Neural cell (in vitro differentiated cells): ENCODE measurements at regions not wholly inside any gene's neighbourhood (a gene's known extent, or its start where the extent isn't known, plus 50 kb on each side); places are given as distances from the start of the nearest gene placed in this dataset.

Source experiments
- H2AFZ ChIP-seq: fragments of 200-600, 300-800 bp; sonication (generic), shearing (Covaris generic); 2 replicates; pipeline ENCODE4 v1.6.0; 2014; ENCODE audit warnings: low read depth, mild to moderate bottlenecking, antibody characterized with exemption, low read length, moderate library complexity
- H3F3A ChIP-seq: fragments of 200-600 bp; shearing (Covaris generic); 2 replicates; pipeline ENCODE4 v1.6.1; 2016; ENCODE audit warnings: mild to moderate bottlenecking, moderate library complexity, mixed read lengths, antibody characterized with exemption, low read length; ENCODE audit not compliant: insufficient read depth, poor library complexity, severe bottlenecking
- H3K27ac ChIP-seq: fragments of 200-600, 300-800 bp; sonication (generic), shearing (Covaris generic); 2 replicates; pipeline ENCODE4 v1.5.1; 2014; ENCODE audit warnings: mild to moderate bottlenecking, low read length, moderate library complexity
- H3K27me3 ChIP-seq: fragments of 300-800, 200-600 bp; sonication (generic), shearing (Covaris generic); 2 replicates; pipeline ENCODE4 v1.6.0; 2014; ENCODE audit warnings: mild to moderate bottlenecking, low read depth, low read length, moderate library complexity; ENCODE audit not compliant: insufficient read depth
- H3K36me3 ChIP-seq: fragments of 300-800, 200-600 bp; sonication (generic), shearing (Covaris generic); 2 replicates; pipeline ENCODE4 v1.5.1; 2014; ENCODE audit warnings: mild to moderate bottlenecking, antibody characterized with exemption, low read length, moderate library complexity; ENCODE audit not compliant: insufficient read depth
- H3K4me2 ChIP-seq: fragments of 300-800, 200-600 bp; sonication (generic), shearing (Covaris generic); 2 replicates; pipeline ENCODE4 v1.6.0; 2014; ENCODE audit warnings: mild to moderate bottlenecking, low read length
- H3K4me3 ChIP-seq: fragments of 300-800, 200-600 bp; sonication (generic), shearing (Covaris generic); 2 replicates; pipeline ENCODE4 v1.5.1; 2014; ENCODE audit warnings: mild to moderate bottlenecking, low read length, moderate library complexity
- H3K79me2 ChIP-seq: fragments of 200-600 bp; shearing (Covaris generic); replicated peaks from 2 replicates; pipeline ENCODE4 v1.6.0; 2014; ENCODE audit warnings: mild to moderate bottlenecking, low read length, moderate library complexity; ENCODE audit not compliant: insufficient read depth
- H3K9ac ChIP-seq: fragments of 300-800, 200-600 bp; sonication (generic), shearing (Covaris generic); 2 replicates; pipeline ENCODE4 v1.6.1; 2016; ENCODE audit warnings: mild to moderate bottlenecking, low read length, mixed read lengths
- H3K9me2 ChIP-seq: fragments of 200-600 bp; shearing (Covaris generic); 2 replicates; pipeline ENCODE4 v1.6.1; 2016; ENCODE audit warnings: mild to moderate bottlenecking, low read length, mixed read lengths; ENCODE audit not compliant: insufficient read depth
- H3K9me3 ChIP-seq: fragments of 200-600, 300-800 bp; sonication (generic), shearing (Covaris generic); 2 replicates; pipeline ENCODE4 v1.6.1; 2016; ENCODE audit warnings: mild to moderate bottlenecking, mixed run types, low read length, moderate library complexity, mixed read lengths
- H4K20me1 ChIP-seq: fragments of 200-600 bp; shearing (Covaris generic); 2 replicates; pipeline ENCODE4 v1.6.1; 2016; ENCODE audit warnings: mild to moderate bottlenecking, mixed run types; ENCODE audit not compliant: insufficient read depth
- EP300 ChIP-seq: fragments of 450-650 bp; conservative IDR thresholded peaks from 2 replicates; pipeline ENCODE4 v1.6.1; 2014; ENCODE audit warnings: antibody characterized with exemption, mild to moderate bottlenecking, moderate library complexity; ENCODE audit not compliant: poor library complexity, severe bottlenecking
- EZH2 ChIP-seq: fragments of 200-600, 300-800 bp; shearing (Covaris generic), sonication (generic); IDR thresholded peaks from 2 replicates; pipeline ENCODE4 v1.6.1; 2014; ENCODE audit warnings: antibody characterized with exemption, low read length, borderline replicate concordance, mild to moderate bottlenecking; ENCODE audit not compliant: insufficient read depth, poor library complexity, severe bottlenecking
- MXI1 ChIP-seq: fragments of 450-650 bp; conservative IDR thresholded peaks from 2 replicates; pipeline ENCODE4 v1.6.1; 2014; ENCODE audit warnings: antibody characterized with exemption, mild to moderate bottlenecking; ENCODE audit not compliant: poor library complexity, severe bottlenecking
- POLR2AphosphoS5 ChIP-seq: IDR thresholded peaks from 2 replicates; pipeline ENCODE4 v1.6.1; 2012
- RAD21 ChIP-seq: fragments of 450-650 bp; conservative IDR thresholded peaks from 2 replicates; pipeline ENCODE4 v1.6.1; 2014; ENCODE audit warnings: antibody characterized with exemption, mild to moderate bottlenecking, moderate library complexity
- SMC3 ChIP-seq: fragments of 450-650 bp; conservative IDR thresholded peaks from 2 replicates; pipeline ENCODE4 v1.6.1; 2014; ENCODE audit warnings: antibody characterized with exemption, mild to moderate bottlenecking, moderate library complexity; ENCODE audit not compliant: poor library complexity
- TAF1 ChIP-seq: IDR thresholded peaks from 2 replicates; pipeline ENCODE4 v1.6.1; 2012; ENCODE audit warnings: low read depth
- TF ChIP-seq, protein P1 (sequence below): IDR thresholded peaks from 2 replicates; pipeline ENCODE4 v1.6.1; 2012; ENCODE audit warnings: borderline replicate concordance
- TF ChIP-seq, protein P2 (sequence below): fragments of 450-650 bp; IDR thresholded peaks from 2 replicates; pipeline ENCODE4 v1.5.1; 2014; ENCODE audit warnings: antibody characterized with exemption, mild to moderate bottlenecking, moderate library complexity; ENCODE audit not compliant: poor library complexity, severe bottlenecking

DNA sequence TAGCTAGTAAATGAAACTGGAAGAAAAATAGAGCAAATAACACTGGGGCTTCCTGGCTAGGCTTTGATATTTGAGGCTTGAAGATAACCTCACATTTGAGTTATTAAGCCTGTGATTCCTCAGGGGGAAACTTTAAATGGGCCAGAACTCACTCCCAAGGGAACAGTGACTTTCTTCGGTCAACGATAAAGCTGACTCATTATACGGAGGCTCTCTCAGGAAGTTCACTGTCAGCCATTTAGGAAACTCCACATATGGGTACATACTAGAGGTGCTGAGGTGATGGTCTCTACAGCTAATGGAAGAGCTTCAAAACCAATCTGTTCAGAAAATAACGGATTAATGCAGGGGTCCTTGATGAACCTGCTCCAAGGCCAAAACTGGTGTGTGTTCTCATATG is 120.8 kb downstream of the SH2D1A start:
- no peak overlapping the region for H3K4me2 ChIP-seq
- no peaks in the 10 kb centered on the region for H3K36me3 ChIP-seq
- no peaks in the 10 kb centered on the region for H3K9me3 ChIP-seq
- no peak overlapping the region for H3K4me3 ChIP-seq
- no peak for TF ChIP-seq EP300
- TF ChIP-seq MXI1: no peak
- no peak for TF ChIP-seq POLR2AphosphoS5
- TF ChIP-seq SMC3: no peak
- TF ChIP-seq EZH2: no peak
- TF ChIP-seq RAD21: no peak
- TF ChIP-seq, protein P1, sequence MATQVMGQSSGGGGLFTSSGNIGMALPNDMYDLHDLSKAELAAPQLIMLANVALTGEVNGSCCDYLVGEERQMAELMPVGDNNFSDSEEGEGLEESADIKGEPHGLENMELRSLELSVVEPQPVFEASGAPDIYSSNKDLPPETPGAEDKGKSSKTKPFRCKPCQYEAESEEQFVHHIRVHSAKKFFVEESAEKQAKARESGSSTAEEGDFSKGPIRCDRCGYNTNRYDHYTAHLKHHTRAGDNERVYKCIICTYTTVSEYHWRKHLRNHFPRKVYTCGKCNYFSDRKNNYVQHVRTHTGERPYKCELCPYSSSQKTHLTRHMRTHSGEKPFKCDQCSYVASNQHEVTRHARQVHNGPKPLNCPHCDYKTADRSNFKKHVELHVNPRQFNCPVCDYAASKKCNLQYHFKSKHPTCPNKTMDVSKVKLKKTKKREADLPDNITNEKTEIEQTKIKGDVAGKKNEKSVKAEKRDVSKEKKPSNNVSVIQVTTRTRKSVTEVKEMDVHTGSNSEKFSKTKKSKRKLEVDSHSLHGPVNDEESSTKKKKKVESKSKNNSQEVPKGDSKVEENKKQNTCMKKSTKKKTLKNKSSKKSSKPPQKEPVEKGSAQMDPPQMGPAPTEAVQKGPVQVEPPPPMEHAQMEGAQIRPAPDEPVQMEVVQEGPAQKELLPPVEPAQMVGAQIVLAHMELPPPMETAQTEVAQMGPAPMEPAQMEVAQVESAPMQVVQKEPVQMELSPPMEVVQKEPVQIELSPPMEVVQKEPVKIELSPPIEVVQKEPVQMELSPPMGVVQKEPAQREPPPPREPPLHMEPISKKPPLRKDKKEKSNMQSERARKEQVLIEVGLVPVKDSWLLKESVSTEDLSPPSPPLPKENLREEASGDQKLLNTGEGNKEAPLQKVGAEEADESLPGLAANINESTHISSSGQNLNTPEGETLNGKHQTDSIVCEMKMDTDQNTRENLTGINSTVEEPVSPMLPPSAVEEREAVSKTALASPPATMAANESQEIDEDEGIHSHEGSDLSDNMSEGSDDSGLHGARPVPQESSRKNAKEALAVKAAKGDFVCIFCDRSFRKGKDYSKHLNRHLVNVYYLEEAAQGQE: no peak
- TF ChIP-seq TAF1: no peak
- TF ChIP-seq, protein P2, sequence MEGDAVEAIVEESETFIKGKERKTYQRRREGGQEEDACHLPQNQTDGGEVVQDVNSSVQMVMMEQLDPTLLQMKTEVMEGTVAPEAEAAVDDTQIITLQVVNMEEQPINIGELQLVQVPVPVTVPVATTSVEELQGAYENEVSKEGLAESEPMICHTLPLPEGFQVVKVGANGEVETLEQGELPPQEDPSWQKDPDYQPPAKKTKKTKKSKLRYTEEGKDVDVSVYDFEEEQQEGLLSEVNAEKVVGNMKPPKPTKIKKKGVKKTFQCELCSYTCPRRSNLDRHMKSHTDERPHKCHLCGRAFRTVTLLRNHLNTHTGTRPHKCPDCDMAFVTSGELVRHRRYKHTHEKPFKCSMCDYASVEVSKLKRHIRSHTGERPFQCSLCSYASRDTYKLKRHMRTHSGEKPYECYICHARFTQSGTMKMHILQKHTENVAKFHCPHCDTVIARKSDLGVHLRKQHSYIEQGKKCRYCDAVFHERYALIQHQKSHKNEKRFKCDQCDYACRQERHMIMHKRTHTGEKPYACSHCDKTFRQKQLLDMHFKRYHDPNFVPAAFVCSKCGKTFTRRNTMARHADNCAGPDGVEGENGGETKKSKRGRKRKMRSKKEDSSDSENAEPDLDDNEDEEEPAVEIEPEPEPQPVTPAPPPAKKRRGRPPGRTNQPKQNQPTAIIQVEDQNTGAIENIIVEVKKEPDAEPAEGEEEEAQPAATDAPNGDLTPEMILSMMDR: no peak
- no peaks in the 10 kb centered on the region for H3K9me2 ChIP-seq
- no peaks in the 10 kb centered on the region for H3K79me2 ChIP-seq
- H3K27ac ChIP-seq: no peak overlapping the region
- H2AFZ ChIP-seq: no peak overlapping the region
- H3K9ac ChIP-seq: no peak overlapping the region
- H3K27me3 ChIP-seq: no peaks in the 10 kb centered on the region
- no peaks in the 10 kb centered on the region for H3F3A ChIP-seq
- H4K20me1 ChIP-seq: no peaks in the 10 kb centered on the region

- H3K27me3 ChIP-seq: no peaks in the 10 kb centered on the region
- no peaks in the 10 kb centered on the region for H3K9me3 ChIP-seq
- H3K36me3 ChIP-seq: no peaks in the 10 kb centered on the region
- H3K4me2 ChIP-seq: no peak overlapping the region
- TF ChIP-seq MXI1 (no peak), RAD21 (no peak), POLR2AphosphoS5 (no peak), TAF1 (no peak), SMC3 (no peak), EP300 (no peak), EZH2 (no peak)
- TF ChIP-seq, protein P2: no peak
- TF ChIP-seq, protein P1: no peak
- no peak overlapping the region for H3K9ac ChIP-seq
- H3K9me2 ChIP-seq: no peaks in the 10 kb centered on the region
- H4K20me1 ChIP-seq: no peaks in the 10 kb centered on the region
- no peaks in the 10 kb centered on the region for H3F3A ChIP-seq
- no peaks in the 10 kb centered on the region for H3K79me2 ChIP-seq
- H2AFZ ChIP-seq: no peak overlapping the region
- H3K4me3 ChIP-seq: no peak overlapping the region
- no peak overlapping the region for H3K27ac ChIP-seq
Measured at GRCh38 chrX:124475358-124475757, 129.0 kb downstream of the SH2D1A start.
